ENCODE measurements at regions not wholly inside any gene's neighbourhood (a gene's known extent, or its start where the extent isn't known, plus 50 kb on each side); places are given as distances from the start of the nearest gene placed in this dataset.

- DNase-seq, result no peak
Measured at GRCh38 chr10:44859546-44860285, 51.4 kb upstream of the TMEM72 start.

- peak; percentile 12 for DNase-seq
Measured at GRCh38 chr10:44860811-44861736, 50.1 kb upstream of the TMEM72 start.

Data from MV-4-11 (cell line).